Erythroblast (primary cell): ENCODE measurements at regions not wholly inside any gene's neighbourhood (a gene's known extent, or its start where the extent isn't known, plus 50 kb on each side); places are given as distances from the start of the nearest gene placed in this dataset.

Experiments
- GATA1 ChIP-seq: IDR thresholded peaks from 2 replicates; pipeline ENCODE4 v1.6.1; 2011; ENCODE audit warnings: low read depth, mild to moderate bottlenecking, control low read depth, low read length, moderate library complexity
- POLR2A ChIP-seq: IDR thresholded peaks from 2 replicates; pipeline ENCODE4 v1.6.1; 2011; ENCODE audit warnings: mild to moderate bottlenecking, low read length

DNA sequence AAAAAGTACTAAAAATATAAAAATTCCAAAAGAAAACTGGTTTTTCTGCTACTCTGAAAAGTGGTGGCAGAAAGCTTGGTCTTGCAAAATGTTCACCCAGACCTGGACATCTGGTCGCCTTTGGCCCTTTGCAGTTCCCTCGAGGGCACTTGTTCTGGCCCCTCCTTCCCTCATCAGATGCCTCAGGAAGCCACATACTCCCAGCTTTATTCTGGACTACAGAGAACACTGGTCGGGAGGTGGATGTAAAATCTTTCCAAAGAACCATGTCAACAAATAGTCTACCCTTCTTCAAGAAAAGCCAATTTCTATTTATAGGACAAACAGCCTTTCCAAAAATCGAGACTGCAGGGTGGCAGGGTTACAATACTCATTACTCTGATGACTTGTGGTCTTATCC lies 726.1 kb downstream of the TNS3 start:
- TF ChIP-seq POLR2A (no peak), GATA1 (no peak)
